ENCODE measurements at regions not wholly inside any gene's neighbourhood (a gene's known extent, or its start where the extent isn't known, plus 50 kb on each side); places are given as distances from the start of the nearest gene placed in this dataset.

DNA sequence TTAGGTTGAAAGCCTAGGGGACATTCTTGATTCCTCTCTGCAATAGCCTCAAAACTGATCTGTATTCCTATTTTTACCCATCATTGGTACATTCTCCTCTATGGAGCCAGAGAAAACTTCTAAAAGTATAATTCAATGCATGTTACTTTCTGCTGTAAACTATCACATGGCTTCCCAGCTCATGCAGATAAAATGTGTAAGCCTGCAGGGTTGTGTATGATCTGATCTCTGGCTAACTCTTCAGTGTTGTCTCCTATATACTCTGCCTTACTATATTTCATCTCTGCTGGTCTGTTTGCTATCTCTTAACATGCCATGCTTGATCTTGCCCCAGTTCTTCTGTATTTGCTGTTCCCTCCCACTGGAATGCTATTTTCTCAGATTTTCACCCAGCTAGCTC is 323.3 kb upstream of the RSPO3 start:
- no peak for DNase-seq
- Mint-ChIP-seq H3K4me3 (no peak overlapping the region), H3K9me3 (no peaks in the 10 kb centered on the region), H3K4me1 (ENCODE audit: low read depth) (no peaks in the 10 kb centered on the region), H3K27me3 (ENCODE audit: low read depth) (no peaks in the 10 kb centered on the region), H3K36me3 (ENCODE audit: insufficient read depth in 2 of 2) (no peaks in the 10 kb centered on the region), H3K27ac (no peak overlapping the region)
- ATAC-seq (replicated peaks in 1 of 2) = no peak

DNA sequence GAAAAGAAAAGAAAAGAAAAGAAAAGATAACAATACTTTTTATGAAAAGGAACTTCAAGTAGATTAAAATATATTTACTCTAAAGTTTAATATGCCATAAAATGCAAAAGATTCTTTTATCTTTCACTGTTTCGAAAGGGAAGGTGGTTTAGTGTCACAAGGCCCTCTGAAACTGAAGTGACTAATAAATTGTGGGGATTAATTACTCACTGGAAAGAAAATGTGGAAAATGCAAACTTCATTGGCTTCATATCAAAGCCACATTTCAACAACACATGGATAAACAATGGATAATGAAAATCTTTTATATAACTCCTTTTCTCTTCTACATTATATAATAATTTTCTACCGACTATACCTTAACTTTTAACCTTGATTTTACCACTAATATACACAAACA is 320.5 kb upstream of the RSPO3 start:
- H3K9me3 Mint-ChIP-seq = no peaks in the 10 kb centered on the region
- DNase-seq (no peak), ATAC-seq (replicated peaks in 1 of 2) (no peak)
- no peaks in the 10 kb centered on the region for H3K4me1 Mint-ChIP-seq (ENCODE audit: low read depth)
- H3K4me3 Mint-ChIP-seq = no peak overlapping the region
- no peak overlapping the region for H3K27ac Mint-ChIP-seq
- no peaks in the 10 kb centered on the region for H3K36me3 Mint-ChIP-seq (ENCODE audit: insufficient read depth in 2 of 2)
- no peaks in the 10 kb centered on the region for H3K27me3 Mint-ChIP-seq (ENCODE audit: low read depth)

DNA sequence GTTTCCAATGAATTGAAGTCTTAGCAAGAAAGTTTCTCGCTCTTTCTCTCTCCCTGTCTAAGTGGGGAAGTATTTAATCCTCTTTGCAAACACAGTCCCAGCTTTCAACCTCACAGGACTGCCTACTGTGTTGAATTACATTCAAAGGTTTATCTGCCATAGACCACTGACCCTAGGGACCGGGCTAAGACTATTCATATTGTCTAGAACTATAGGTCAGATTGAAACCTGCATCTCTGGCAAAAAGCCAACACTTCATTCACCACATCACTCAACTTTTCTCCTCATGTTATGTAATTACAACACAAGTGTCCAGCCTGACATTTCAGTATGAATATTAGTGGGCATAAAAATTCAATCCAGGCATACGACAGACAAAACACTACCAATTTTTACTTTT is 314.7 kb upstream of the RSPO3 start:
- Mint-ChIP-seq H3K4me1 (ENCODE audit: low read depth) (no peaks in the 10 kb centered on the region), H3K9me3 (no peaks in the 10 kb centered on the region), H3K27ac (no peak overlapping the region), H3K27me3 (ENCODE audit: low read depth) (peaks cover 7% of the 10 kb centered on the region), H3K4me3 (no peak overlapping the region), H3K36me3 (ENCODE audit: insufficient read depth in 2 of 2) (no peaks in the 10 kb centered on the region)
- no peak for ATAC-seq (replicated peaks in 1 of 2)
- DNase-seq = no peak

DNA sequence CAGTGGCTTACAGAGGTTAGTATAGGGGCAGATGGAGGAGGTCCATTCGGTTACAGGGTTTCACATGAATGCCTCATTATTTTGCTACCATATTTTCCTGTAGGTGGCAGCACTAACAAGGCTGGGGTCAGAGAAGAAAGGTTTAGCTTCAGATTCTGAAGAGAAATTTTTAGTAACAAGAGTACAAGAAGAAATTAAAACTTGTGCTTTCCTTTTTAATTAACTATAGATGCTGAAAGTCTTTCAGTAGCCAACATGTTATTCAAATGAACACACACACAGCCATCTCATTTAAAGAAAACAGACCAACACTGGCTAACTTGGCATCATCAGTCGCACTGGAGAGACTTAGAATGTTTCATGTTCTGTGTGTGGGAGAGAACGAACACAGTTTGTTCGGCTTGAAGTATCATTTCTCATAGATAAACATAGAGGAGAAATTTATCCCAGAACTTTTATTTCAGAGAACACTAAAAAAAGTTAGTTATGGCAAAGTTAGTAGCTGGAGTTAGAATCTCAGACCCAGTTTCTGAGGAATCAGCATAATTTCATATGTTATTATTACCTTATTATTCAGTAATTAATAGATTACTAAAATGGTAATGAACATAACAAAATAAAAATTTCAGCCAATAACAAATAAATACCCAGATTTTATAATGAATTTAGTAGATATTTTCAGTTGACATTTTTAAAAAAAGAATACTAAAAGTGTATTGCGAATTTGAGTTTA is 314.0 kb upstream of the RSPO3 start:
- Mint-ChIP-seq H3K27me3 (ENCODE audit: low read depth) (peaks cover 7% of the 10 kb centered on the region), H3K4me1 (ENCODE audit: low read depth) (no peaks in the 10 kb centered on the region), H3K27ac (no peak overlapping the region), H3K36me3 (ENCODE audit: insufficient read depth in 2 of 2) (no peaks in the 10 kb centered on the region), H3K4me3 (no peak overlapping the region), H3K9me3 (no peaks in the 10 kb centered on the region)
- DNase-seq = peak in 1 of 2 donors; percentile 8
- no peak for ATAC-seq (replicated peaks in 1 of 2)

DNA sequence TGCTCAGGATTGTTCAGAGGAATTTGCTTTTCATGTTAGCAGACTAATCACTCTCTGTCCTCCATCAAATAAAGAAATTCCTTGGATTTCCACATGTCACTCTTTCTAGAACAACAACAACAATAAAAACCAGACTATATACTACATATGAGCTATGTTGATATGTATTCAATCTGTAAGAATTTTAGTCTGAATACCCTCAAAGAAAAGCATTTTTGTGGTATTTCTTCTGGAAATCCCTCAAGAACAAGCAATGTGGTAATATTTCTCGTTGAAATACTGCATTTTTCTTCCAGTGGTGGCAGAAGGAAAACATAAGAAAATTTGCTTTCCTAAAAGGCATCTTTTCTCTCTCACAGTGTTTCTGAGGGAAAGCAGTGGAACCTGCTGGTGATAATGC is 312.6 kb upstream of the RSPO3 start:
- H3K4me3 Mint-ChIP-seq = no peak overlapping the region
- no peak for ATAC-seq (replicated peaks in 1 of 2)
- DNase-seq = no peak
- no peaks in the 10 kb centered on the region for H3K9me3 Mint-ChIP-seq
- H3K4me1 Mint-ChIP-seq (ENCODE audit: low read depth) = no peaks in the 10 kb centered on the region
- H3K36me3 Mint-ChIP-seq (ENCODE audit: insufficient read depth in 2 of 2) = no peaks in the 10 kb centered on the region
- no peak overlapping the region for H3K27ac Mint-ChIP-seq
- peaks cover 7% of the 10 kb centered on the region for H3K27me3 Mint-ChIP-seq (ENCODE audit: low read depth)

DNA sequence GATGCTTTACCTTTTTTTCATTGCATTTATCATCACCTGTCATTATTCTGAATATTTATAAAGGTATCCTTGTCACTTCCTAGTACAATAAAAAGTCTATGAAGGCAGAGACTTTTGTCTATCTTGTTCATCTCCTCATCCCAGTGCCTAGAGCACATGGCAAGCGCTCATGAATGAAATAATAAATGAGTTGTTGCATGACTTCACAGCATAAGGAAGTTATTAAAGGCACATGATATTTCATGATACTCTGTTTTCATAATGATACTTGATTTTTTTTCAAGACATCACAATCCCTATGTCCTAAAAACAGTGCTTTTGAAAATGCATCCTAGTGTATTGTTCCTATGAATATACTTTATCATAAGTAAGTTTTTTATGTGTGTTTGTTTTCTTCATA is 310.6 kb upstream of the RSPO3 start:
- ATAC-seq (replicated peaks in 1 of 2) (no peak), DNase-seq (no peak)
- Mint-ChIP-seq H3K4me3 (no peak overlapping the region), H3K36me3 (ENCODE audit: insufficient read depth in 2 of 2) (no peaks in the 10 kb centered on the region), H3K4me1 (ENCODE audit: low read depth) (no peaks in the 10 kb centered on the region), H3K27ac (no peak overlapping the region), H3K9me3 (no peaks in the 10 kb centered on the region), H3K27me3 (ENCODE audit: low read depth) (peaks cover 7% of the 10 kb centered on the region)

DNA sequence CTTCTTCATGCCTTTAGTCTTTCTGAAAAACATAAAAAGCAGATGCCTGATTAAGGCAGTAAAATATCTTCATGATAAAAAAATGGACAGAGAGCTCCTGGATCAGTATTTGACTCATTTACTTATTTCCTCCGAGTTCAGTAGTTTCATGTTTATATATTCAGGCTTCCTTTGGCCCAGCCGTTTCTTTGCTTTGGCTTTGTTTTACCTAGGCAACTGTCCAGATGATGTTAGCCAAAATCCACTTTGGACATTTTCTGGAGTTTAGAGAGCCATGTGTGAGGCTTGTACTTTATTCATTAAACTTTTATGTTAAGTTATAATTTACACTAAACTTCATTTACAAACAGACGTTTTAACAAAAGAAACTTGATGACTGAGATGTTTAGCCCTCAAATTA is 307.1 kb upstream of the RSPO3 start:
- Mint-ChIP-seq H3K4me3 (no peak overlapping the region), H3K4me1 (ENCODE audit: low read depth) (no peaks in the 10 kb centered on the region), H3K36me3 (ENCODE audit: insufficient read depth in 2 of 2) (no peaks in the 10 kb centered on the region), H3K27ac (no peak overlapping the region), H3K9me3 (no peaks in the 10 kb centered on the region), H3K27me3 (ENCODE audit: low read depth) (peaks cover 7% of the 10 kb centered on the region)
- no peak for ATAC-seq (replicated peaks in 1 of 2)
- DNase-seq = no peak

DNA sequence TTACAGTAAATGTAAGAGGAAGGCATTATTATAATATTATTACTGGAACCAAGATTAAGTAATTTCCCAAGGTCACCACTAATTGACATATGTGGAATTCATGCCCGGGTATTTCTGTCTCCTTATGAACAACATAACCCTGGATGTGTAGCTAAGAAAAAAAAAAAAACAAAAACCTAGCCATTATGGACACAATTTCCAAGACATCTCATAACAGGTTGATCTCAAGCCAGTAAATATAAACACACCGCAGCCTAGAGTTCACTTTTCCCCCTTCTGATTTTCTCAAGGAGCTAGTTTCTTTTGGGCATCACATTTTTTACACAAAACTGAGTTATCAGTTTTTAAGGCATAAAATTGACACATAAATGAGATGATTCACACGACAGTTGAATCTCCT is 306.5 kb upstream of the RSPO3 start:
- ATAC-seq (replicated peaks in 1 of 2) = no peak
- Mint-ChIP-seq H3K4me3 (no peak overlapping the region), H3K4me1 (ENCODE audit: low read depth) (no peaks in the 10 kb centered on the region), H3K36me3 (ENCODE audit: insufficient read depth in 2 of 2) (no peaks in the 10 kb centered on the region), H3K27ac (no peak overlapping the region), H3K27me3 (ENCODE audit: low read depth) (peaks cover 7% of the 10 kb centered on the region), H3K9me3 (no peaks in the 10 kb centered on the region)
- no peak for DNase-seq

DNA sequence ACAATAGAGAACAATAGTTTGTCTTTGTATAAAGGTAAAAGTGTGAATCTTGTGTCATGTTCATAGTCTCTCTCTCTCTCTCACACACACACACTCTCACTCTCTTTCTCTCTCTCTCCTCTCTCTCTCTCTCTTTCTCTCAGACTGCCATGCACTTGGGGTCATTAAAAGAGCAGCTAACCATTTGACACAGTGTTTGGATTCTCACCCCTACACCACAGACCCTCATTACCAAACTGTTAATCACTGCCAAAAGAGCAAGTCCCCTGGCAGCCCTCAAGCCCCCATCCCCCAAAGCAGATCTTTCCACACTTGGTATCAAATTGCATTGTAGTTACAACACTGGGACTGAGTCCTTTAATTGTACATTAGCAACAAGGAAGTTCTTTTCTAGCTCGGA is 305.8 kb upstream of the RSPO3 start:
- H3K4me1 Mint-ChIP-seq (ENCODE audit: low read depth) = no peaks in the 10 kb centered on the region
- H3K4me3 Mint-ChIP-seq = no peak overlapping the region
- peaks cover 4% of the 10 kb centered on the region for H3K27me3 Mint-ChIP-seq (ENCODE audit: low read depth)
- H3K27ac Mint-ChIP-seq = no peak overlapping the region
- DNase-seq (no peak), ATAC-seq (replicated peaks in 1 of 2) (no peak)
- no peaks in the 10 kb centered on the region for H3K36me3 Mint-ChIP-seq (ENCODE audit: insufficient read depth in 2 of 2)
- H3K9me3 Mint-ChIP-seq = no peaks in the 10 kb centered on the region

DNA sequence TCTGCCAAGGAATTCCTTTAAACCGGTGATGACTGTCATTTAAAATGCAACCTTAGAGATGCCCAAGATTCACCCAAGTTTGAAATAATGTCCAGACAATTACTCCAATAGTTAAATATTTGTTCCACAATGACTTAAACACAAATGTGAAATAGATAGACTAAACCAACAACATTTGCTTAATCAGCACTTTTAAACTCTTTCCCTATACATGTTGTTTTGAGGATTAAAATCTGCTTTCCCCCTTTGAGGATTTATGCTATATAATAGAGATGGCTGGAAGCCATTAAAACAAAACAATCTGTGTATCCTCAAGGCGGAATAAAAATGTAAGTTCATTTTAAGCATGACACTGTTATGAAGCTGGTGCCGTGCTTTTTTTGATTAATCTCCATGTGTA is 297.8 kb upstream of the RSPO3 start:
- no peak overlapping the region for H3K27ac Mint-ChIP-seq
- H3K9me3 Mint-ChIP-seq = no peaks in the 10 kb centered on the region
- no peak for DNase-seq
- no peaks in the 10 kb centered on the region for H3K27me3 Mint-ChIP-seq (ENCODE audit: low read depth)
- no peak for ATAC-seq (replicated peaks in 1 of 2)
- H3K4me1 Mint-ChIP-seq (ENCODE audit: low read depth) = no peaks in the 10 kb centered on the region
- H3K36me3 Mint-ChIP-seq (ENCODE audit: insufficient read depth in 2 of 2) = no peaks in the 10 kb centered on the region
- no peak overlapping the region for H3K4me3 Mint-ChIP-seq

DNA sequence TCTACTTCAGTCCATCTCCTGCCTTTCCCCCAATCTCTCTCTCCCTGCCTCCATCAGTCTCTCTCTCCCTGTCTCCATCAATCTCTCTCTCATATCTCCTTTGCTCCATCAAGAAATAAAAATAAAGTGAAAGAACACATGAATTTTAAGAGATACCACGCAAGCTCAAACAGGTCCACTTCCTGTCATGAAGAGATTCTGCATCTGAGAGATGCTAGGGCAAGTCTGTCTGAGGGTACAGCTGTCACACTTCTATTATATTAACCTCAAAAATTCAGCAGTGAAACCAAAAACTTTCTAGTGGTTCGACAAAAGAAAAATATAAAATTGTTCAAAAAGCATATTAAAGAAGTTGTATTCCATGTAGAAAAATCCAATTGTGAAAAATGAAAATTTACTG is 296.8 kb upstream of the RSPO3 start:
- no peak overlapping the region for H3K27ac Mint-ChIP-seq
- H3K9me3 Mint-ChIP-seq = no peaks in the 10 kb centered on the region
- no peak overlapping the region for H3K4me3 Mint-ChIP-seq
- no peaks in the 10 kb centered on the region for H3K36me3 Mint-ChIP-seq (ENCODE audit: insufficient read depth in 2 of 2)
- DNase-seq (no peak), ATAC-seq (replicated peaks in 1 of 2) (no peak)
- H3K4me1 Mint-ChIP-seq (ENCODE audit: low read depth) = no peaks in the 10 kb centered on the region
- no peaks in the 10 kb centered on the region for H3K27me3 Mint-ChIP-seq (ENCODE audit: low read depth)

DNA sequence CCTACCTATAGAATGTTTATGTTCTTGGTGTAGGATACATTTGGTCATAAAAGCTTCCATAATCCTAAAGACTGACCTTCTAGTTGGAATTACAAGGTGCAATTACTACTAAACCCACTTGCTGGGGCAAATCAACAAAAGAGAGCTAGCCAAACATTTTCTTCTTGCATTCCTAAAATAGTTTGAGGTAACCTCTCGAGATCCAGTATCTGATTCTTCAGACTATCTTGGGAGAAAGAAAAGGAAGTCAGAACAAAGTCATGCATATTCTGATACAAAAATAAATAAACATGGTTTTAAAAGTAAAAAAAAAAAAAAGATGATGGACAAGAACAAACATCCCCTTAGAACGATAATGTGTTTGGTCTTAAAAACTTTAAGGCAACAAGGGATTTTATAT is 294.2 kb upstream of the RSPO3 start:
- H3K27ac Mint-ChIP-seq = no peak overlapping the region
- H3K4me3 Mint-ChIP-seq = no peak overlapping the region
- no peaks in the 10 kb centered on the region for H3K4me1 Mint-ChIP-seq (ENCODE audit: low read depth)
- no peaks in the 10 kb centered on the region for H3K27me3 Mint-ChIP-seq (ENCODE audit: low read depth)
- ATAC-seq (replicated peaks in 1 of 2) = no peak
- H3K36me3 Mint-ChIP-seq (ENCODE audit: insufficient read depth in 2 of 2) = no peaks in the 10 kb centered on the region
- H3K9me3 Mint-ChIP-seq = no peaks in the 10 kb centered on the region
- DNase-seq = no peak

DNA sequence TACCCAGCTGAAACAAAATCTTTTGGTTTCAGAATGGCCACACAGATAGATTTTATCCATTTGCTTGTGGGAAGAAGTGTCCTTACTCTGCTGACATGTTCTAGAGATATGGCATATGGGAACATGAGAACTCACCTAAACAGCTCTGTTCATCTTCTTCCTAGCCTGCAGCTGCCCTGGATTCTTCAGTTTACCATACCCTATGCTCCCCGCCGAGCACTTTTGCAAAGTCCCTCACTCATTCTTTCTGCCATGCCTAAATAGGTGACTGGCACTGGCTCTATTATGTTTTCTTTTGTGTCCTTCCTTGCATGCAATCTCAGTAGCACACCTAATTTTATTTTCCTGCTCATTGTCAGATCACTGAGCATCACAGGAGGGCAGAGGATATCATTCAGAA is 293.7 kb upstream of the RSPO3 start:
- DNase-seq (no peak), ATAC-seq (replicated peaks in 1 of 2) (no peak)
- Mint-ChIP-seq H3K36me3 (ENCODE audit: insufficient read depth in 2 of 2) (no peaks in the 10 kb centered on the region), H3K27me3 (ENCODE audit: low read depth) (no peaks in the 10 kb centered on the region), H3K4me1 (ENCODE audit: low read depth) (no peaks in the 10 kb centered on the region), H3K27ac (no peak overlapping the region), H3K4me3 (no peak overlapping the region), H3K9me3 (no peaks in the 10 kb centered on the region)

DNA sequence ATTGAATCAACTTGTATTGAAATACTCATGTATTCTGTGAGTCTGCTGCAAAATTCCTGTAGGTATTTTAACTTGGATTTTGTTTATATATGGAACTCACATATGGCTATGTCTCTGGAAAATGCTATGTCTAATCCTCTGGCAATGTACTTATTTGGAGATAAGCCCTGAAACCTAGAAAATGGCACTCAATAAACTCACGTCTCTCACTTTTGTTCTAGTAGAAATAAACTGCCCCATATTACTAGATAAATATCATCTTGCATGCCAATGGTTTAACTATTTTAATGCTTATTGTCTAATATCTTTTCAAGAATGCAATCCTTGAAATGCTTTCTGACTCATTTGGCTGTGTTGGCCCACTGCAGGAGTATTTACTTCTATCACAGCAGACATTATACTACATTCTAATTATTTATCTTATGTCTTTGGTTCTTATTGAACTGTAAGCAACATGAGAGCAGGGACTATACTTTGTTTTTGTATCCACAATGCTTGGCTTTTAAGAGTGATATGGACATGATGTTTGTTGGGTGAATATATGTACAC is 292.2 kb upstream of the RSPO3 start:
- no peak for DNase-seq

More for the DNA sequence above, 292.2 kb upstream of the RSPO3 start:
- no peaks in the 10 kb centered on the region for H3K27me3 Mint-ChIP-seq (ENCODE audit: low read depth)
- no peak for ATAC-seq (replicated peaks in 1 of 2)
- no peak overlapping the region for H3K27ac Mint-ChIP-seq
- no peaks in the 10 kb centered on the region for H3K9me3 Mint-ChIP-seq
- no peak overlapping the region for H3K4me3 Mint-ChIP-seq
- no peaks in the 10 kb centered on the region for H3K4me1 Mint-ChIP-seq (ENCODE audit: low read depth)
- no peaks in the 10 kb centered on the region for H3K36me3 Mint-ChIP-seq (ENCODE audit: insufficient read depth in 2 of 2)
